ENCODE measurements at regions not wholly inside any gene's neighbourhood (a gene's known extent, or its start where the extent isn't known, plus 50 kb on each side); places are given as distances from the start of the nearest gene placed in this dataset.
A peak's percentile ranks its signal among the peaks of the same experiment; 100 is the strongest.
"Not testable (repeated sequence)": the region's sequence is repeated elsewhere in the genome, so short reads cannot be mapped to it uniquely, and the experiment has no call there.

- no peak for DNase-seq
- ATAC-seq, result no peak
- intact Hi-C loops (cut with DNase I, micrococcal nuclease), result no loop called here
These were observed 64.2 kb upstream of the PRSS3 start for GRCh38 chr9:33731142-33731541.

GRCh38 chr9:33731625-33732024 is 63.7 kb upstream of the PRSS3 start:
- ATAC-seq, result no peak

GRCh38 chr9:33734247-33734940 is 61.0 kb upstream of the PRSS3 start:
- DNase-seq; intact Hi-C loops (cut with DNase I, micrococcal nuclease); ATAC-seq: not testable (repeated sequence)

More at GRCh38 chr9:33731625-33732024, 63.7 kb upstream of the PRSS3 start:
- intact Hi-C loops (cut with DNase I, micrococcal nuclease), result no loop called here
- DNase-seq, result no peak

- peak; percentile 69 for ATAC-seq
- intact Hi-C loops (cut with DNase I, micrococcal nuclease), result not testable (repeated sequence)
- peak in 1 of 2 donors; percentile 23 for DNase-seq
These were observed 60.2 kb upstream of the PRSS3 start for GRCh38 chr9:33734941-33735835.

GRCh38 chr9:33737811-33738606 is 57.4 kb upstream of the PRSS3 start:
- DNase-seq, result peak; percentile 51 to 57
- ATAC-seq, result peak; percentile 53
- intact Hi-C loops (cut with DNase I, micrococcal nuclease), result no loop called here

GRCh38 chr9:33739398-33739797 is 56.0 kb upstream of the PRSS3 start:
- DNase-seq, result no peak
- intact Hi-C loops (cut with DNase I, micrococcal nuclease), result no loop called here
- ATAC-seq, result peak; percentile 6

- DNase-seq (no peak), ATAC-seq (no peak)
- intact Hi-C loops (cut with DNase I, micrococcal nuclease), result no loop called here
These were observed 55.3 kb upstream of the PRSS3 start for GRCh38 chr9:33740075-33740474.

GRCh38 chr9:33740958-33741357 is 54.4 kb upstream of the PRSS3 start:
- DNase-seq; intact Hi-C loops (cut with DNase I, micrococcal nuclease): not testable (repeated sequence)
- peak; percentile 24 for ATAC-seq

GRCh38 chr9:33742051-33742450 is 53.3 kb upstream of the PRSS3 start:
- intact Hi-C loops (cut with DNase I, micrococcal nuclease), result no loop called here
- peak; percentile 87 for ATAC-seq
- DNase-seq, result no peak

GRCh38 chr9:33742519-33742918 is 52.8 kb upstream of the PRSS3 start:
- ATAC-seq, result peak; percentile 46
- no peak for DNase-seq
- intact Hi-C loops (cut with DNase I, micrococcal nuclease), result no loop called here
